Tibial artery (tissue), 4 donors: ENCODE measurements at regions not wholly inside any gene's neighbourhood (a gene's known extent, or its start where the extent isn't known, plus 50 kb on each side); places are given as distances from the start of the nearest gene placed in this dataset.

Source experiments
- DNase-seq, 2 donors: peaks; one replicate each; pipeline ENCODE4 v3.0.0-alpha.2; 2019
- H3K27ac ChIP-seq, 2 donors: fragments of 200-600 bp; sonication (generic) in 1 of 2; 1 replicate in 1 of 2; 2 replicates in 1 of 2; pipeline ENCODE4 v1.5.1; 2018 to 2019; ENCODE audit warnings: mild to moderate bottlenecking in 1 of 2
- H3K27me3 ChIP-seq, 2 donors: fragments of 200-600 bp; sonication (generic) in 1 of 2; one replicate each; pipeline versions ENCODE4 v1.5.1 to v1.6.0; 2016 to 2019
- H3K36me3 ChIP-seq, 3 donors: fragments of 200-600 bp; sonication (generic) in 2 of 3; one replicate each; pipeline ENCODE4 v1.5.1; 2016 to 2019; ENCODE audit warnings: mild to moderate bottlenecking in 2 of 3
- H3K4me1 ChIP-seq, 4 donors: fragments of 200-600 bp; sonication (generic) in 2 of 4; 1 replicate in 3 of 4; 2 replicates in 1 of 4; pipeline ENCODE4 v1.5.1; 2016 to 2019
- H3K4me3 ChIP-seq, 2 donors: fragments of 200-600 bp; sonication (generic) in 1 of 2; 1 replicate in 1 of 2; 2 replicates in 1 of 2; pipeline ENCODE4 v1.5.1; 2018 to 2019; ENCODE audit warnings: mild to moderate bottlenecking in 2 of 2
- H3K9me3 ChIP-seq, 3 donors: fragments of 200-600 bp; sonication (generic) in 1 of 3; one replicate each; pipeline ENCODE4 v1.5.1; 2016 to 2019
- intact Hi-C: fragments of 100-400 bp; cut with DNase I; formaldehyde crosslinking; loops from one replicate; pipeline ENCODE4 v1.15.0; 2023; ENCODE audit warnings: low total_unique reads
- TF ChIP-seq, protein P1 (sequence below), 2 experiments: fragments of 200-600 bp in 1 of 2; fragments of 450-650 bp in 1 of 2; IDR thresholded peaks; one replicate each; pipeline ENCODE4 v1.5.1; 2017 to 2019; ENCODE audit warnings: antibody characterized with exemption in 2 of 2, mild to moderate bottlenecking in 1 of 2, moderate library complexity in 1 of 2

- H3K9me3 ChIP-seq, result no peaks in the 10 kb centered on the region
- TF ChIP-seq, protein P1, sequence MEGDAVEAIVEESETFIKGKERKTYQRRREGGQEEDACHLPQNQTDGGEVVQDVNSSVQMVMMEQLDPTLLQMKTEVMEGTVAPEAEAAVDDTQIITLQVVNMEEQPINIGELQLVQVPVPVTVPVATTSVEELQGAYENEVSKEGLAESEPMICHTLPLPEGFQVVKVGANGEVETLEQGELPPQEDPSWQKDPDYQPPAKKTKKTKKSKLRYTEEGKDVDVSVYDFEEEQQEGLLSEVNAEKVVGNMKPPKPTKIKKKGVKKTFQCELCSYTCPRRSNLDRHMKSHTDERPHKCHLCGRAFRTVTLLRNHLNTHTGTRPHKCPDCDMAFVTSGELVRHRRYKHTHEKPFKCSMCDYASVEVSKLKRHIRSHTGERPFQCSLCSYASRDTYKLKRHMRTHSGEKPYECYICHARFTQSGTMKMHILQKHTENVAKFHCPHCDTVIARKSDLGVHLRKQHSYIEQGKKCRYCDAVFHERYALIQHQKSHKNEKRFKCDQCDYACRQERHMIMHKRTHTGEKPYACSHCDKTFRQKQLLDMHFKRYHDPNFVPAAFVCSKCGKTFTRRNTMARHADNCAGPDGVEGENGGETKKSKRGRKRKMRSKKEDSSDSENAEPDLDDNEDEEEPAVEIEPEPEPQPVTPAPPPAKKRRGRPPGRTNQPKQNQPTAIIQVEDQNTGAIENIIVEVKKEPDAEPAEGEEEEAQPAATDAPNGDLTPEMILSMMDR (IDR thresholded peaks at IDR 0.05), result no peak
- H3K27me3 ChIP-seq, result no peaks in the 10 kb centered on the region
- DNase-seq, result no peak
- H3K4me1 ChIP-seq, result no peaks in the 10 kb centered on the region
- intact Hi-C loops, result no loop called here
- no peak overlapping the region for H3K27ac ChIP-seq
- no peak overlapping the region for H3K4me3 ChIP-seq
- H3K36me3 ChIP-seq, result no peaks in the 10 kb centered on the region
These were observed 1651.2 kb upstream of the ACVR2A start for GRCh38 chr2:146193619-146194018.

GRCh38 chr2:146189541-146189940 is 1655.3 kb upstream of the ACVR2A start:
- H3K4me1 ChIP-seq, result no peaks in the 10 kb centered on the region
- DNase-seq, result no peak
- H3K27me3 ChIP-seq, result no peaks in the 10 kb centered on the region
- intact Hi-C loops, result no loop called here
- TF ChIP-seq, protein P1 (IDR thresholded peaks at IDR 0.05), result no peak
- no peak overlapping the region for H3K27ac ChIP-seq
- no peak overlapping the region for H3K4me3 ChIP-seq
- H3K9me3 ChIP-seq, result no peaks in the 10 kb centered on the region
- H3K36me3 ChIP-seq, result no peaks in the 10 kb centered on the region

DNA sequence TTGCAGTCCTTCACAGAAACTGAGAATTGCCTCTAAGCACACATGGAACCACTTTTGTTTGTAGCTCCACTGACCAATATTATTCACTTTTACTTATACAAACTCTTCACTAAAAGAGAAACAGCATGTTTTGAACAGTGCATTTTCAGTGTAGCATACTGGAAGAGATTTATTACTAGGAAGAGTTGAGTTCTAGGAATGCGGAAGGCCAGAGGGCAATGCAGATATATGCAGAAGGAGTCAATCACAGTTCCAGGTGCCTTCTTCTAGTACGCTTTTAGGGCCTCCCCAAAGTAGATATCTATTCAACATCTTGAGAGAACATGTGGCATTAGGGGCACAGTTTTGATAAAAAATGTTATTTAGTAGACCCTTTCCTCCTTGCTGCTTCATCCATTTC is 1654.0 kb upstream of the ZEB2 start:
- DNase-seq, result no peak
- no peaks in the 10 kb centered on the region for H3K4me1 ChIP-seq
- TF ChIP-seq, protein P1 (IDR thresholded peaks at IDR 0.05), result no peak

GRCh38 chr2:146161256-146161882 is 1641.5 kb upstream of the ZEB2 start:
- Histone ChIP-seq H3K9me3 (no peaks in the 10 kb centered on the region), H3K27ac (no peak overlapping the region), H3K36me3 (no peaks in the 10 kb centered on the region), H3K4me3 (no peak overlapping the region), H3K27me3 (no peaks in the 10 kb centered on the region), H3K4me1 (no peaks in the 10 kb centered on the region)
- intact Hi-C loops, result no loop called here
- TF ChIP-seq, protein P1 (IDR thresholded peaks at IDR 0.05), result no peak
- DNase-seq, result no peak

More for the DNA sequence above, 1654.0 kb upstream of the ZEB2 start:
- no peak overlapping the region for H3K27ac ChIP-seq
- H3K9me3 ChIP-seq, result peaks cover 0 to 7% (median 6%) of the 10 kb centered on the region in 3 donors
- H3K36me3 ChIP-seq, result no peaks in the 10 kb centered on the region
- no peaks in the 10 kb centered on the region for H3K27me3 ChIP-seq
- intact Hi-C loops, result no loop called here
- no peak overlapping the region for H3K4me3 ChIP-seq

DNA sequence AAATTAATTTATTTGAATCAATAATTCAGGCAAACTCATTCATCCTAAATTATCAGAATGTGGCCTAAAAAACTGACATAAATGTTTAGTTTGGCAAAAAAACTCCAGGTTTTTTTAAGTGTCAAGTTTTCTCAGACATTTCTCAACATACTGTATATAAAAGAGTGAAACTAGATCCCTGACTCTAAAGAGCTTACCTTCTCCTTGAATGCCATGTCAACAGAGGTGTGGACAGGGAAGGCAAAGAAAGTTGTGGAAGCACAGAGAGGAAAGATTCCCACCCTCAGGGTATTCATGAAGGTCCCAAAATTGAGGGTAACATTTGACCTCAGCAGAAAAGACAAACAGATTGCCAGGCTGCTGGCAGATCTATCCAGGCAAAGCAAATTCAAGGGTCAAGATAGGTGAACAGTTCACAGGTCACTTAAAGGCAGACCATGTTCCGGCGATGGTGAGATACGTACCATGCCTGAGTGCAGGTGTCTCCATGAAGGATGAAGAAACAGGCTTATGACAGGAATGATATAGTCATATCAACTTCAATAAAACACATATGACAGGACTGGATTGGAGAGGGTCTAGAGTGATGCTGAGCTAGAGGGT is 1638.3 kb upstream of the ZEB2 start:
- Histone ChIP-seq H3K27me3 (no peaks in the 10 kb centered on the region), H3K4me3 (no peak overlapping the region), H3K4me1 (no peaks in the 10 kb centered on the region), H3K9me3 (no peaks in the 10 kb centered on the region), H3K27ac (no peak overlapping the region), H3K36me3 (no peaks in the 10 kb centered on the region)
- no peak for DNase-seq
- intact Hi-C loops, result no loop called here
- TF ChIP-seq, protein P1 (IDR thresholded peaks at IDR 0.05), result no peak
